ENCODE measurements at regions not wholly inside any gene's neighbourhood (a gene's known extent, or its start where the extent isn't known, plus 50 kb on each side); places are given as distances from the start of the nearest gene placed in this dataset.

DNA sequence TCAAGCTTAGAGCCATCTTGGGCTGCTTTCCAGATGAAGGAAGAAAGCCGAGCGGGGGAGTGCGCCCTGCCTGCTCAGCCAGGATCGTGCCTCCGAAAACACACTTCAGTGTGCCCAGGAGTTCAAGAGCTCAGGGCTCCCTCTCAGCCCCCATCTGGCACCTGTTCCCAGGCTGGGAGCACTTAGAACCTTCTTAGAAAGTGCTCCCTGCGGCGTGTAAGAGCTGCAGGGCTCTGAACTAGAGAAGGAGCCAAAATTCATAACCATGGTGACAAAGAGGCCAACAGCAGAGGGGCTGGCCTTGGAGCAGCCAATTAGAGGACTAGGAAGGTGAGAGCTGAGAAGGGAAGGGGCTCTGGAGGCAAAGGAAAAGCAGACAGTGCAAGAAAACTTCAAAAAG, 59.0 kb upstream of the TNRC6C start:
- DNase-seq: no peak

DNA sequence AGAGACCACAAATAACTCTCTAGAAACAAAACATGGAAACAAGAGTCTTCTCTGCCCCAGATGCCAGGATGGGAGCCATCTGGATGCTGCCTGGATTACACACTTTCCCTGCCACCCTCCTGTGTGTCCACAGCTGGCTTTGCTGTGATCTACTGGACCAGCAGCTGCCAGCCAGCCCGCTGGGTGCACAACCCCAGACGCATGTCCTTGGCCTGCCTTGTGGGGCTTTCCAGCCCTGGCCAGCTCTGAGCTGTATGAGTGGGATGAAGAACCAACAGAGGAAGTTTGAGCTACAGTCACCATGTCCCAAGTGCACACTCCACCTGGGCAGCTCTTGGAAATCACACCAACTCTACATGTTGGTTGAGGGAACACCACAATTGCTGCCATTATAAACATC, 57.0 kb upstream of the TNRC6C start:
- DNase-seq: no peak

DNA sequence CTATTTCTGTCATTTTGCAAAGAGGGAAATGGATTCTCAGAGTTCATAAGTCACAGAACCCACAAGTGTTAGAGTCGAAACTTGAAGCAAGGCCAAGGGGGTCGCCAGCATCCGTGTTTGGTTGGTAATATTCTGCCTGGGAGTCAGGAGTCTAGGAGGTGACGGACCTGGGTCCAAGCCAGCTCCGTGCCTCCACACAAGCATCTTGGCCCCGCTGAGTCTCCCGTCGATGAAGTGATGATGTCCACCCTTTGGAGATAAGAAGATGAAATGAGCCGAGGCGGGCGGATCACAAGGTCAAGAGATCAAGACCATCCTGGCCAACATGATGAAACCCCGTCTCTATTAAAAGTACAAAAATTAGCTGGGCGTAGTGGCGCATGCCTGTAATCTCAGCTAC, 53.2 kb upstream of the TNRC6C start:
- no peak for DNase-seq

DNA sequence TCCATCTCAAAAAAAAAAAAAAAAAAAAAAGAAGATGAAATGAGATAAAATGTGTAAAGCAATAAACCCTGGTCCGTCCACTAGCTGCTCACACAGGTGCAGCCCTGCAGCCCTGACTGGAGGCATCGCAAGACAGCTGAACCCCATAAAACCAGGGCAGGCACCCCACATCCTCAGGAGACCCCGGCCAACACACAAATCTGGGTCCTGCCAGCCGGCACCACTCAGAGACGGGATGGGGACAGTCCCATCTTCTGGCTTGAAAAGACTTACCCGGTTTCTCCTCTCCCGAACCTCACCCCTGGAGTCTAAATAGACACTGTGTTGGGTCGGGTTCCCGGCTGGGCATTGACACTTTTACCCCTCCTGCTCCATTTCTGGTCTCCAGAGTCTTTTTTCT, 52.7 kb upstream of the TNRC6C start:
- no peak for DNase-seq

DNA sequence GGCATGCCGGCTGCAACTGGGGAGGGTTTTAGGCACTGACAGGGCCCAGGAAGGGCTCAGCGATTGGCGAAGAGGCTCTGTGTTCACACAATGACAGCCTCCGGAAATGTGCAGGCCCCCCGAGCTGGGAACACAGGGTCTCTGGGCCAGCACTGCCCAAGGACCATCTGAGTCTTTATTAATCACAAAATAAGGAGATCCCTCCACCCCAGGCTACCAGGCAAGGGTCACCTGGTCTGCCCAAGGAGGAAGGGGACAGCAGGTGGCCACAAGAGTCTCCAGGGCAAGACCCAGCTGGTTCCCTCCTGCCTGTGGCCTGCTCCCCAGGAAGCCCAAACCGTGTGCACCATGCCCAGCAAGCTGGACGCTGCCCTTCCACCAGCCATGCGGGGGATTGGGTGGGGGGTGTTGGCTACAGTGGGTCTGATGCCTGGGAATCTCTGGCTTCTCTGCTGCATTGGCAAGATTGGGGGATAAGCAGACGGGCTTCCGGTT, 52.1 kb upstream of the TNRC6C start:
- DNase-seq: no peak

DNA sequence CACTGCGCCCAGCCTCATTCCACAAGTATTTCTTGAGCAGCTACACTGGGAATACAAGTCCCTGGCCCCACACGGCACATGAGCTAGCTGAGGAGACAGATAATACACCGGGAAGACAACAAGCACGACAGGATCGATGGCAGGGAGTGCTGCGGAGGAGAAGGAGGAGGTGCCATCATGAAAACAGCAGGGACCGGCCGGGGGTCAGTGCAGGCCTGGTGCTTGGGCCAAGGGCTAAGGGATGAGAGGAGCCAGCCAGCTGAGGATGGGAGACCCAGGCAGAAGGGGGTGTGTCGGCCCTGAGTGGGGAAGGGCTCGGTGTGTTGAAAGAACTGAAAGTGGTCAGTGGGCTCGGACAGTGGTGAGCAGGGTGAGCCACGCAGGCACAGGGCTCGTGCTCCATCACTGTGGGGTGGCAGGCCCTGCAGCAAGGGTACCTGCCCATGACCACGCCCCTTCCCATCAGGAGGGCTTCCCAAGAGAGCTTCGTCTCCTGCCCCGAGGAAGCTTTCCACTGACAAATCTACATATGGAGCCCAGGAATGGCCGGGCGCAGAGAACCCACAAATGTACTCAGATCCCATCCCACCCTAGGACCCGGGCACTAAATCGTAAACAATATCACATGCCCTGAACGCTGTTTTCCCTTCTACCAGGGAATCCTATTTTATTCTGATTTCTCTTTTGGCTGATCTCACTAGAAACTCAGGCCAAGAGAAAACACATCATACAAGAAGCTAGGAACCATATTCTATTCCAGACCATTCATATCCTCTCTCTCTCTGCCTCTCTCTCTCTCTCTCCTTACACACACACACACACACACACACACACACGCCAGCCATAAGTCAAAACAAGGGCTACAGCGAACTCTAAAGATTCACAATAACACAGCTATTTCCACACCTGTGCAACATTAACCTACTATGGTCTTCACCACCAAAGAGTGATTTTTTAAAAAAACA, 50.7 kb upstream of the TNRC6C start:
- no peak for DNase-seq

DNA sequence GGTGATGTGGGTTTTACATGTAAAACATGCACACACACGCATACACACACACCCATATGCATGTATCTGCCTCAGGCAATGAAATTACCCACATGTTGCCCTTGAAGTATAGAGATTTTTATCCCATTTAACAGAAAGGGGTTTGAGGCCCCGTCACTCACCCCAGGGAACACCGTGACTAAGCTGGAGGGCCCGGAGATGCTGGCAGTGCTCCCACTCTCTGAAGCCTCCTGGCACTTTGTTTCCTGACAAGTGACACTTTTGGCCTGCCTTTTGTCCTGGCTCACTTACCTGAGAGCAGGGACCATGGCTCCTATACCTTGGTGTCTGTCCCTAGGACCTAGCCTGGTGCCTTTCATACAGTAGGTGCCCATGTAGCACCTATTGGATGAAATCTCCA, 50.0 kb upstream of the TNRC6C start:
- no peak for DNase-seq

All from NCI-H1048 (cell line).